Peyer's patch (tissue), 4 donors: ENCODE measurements at regions not wholly inside any gene's neighbourhood (a gene's known extent, or its start where the extent isn't known, plus 50 kb on each side); places are given as distances from the start of the nearest gene placed in this dataset.
A peak's percentile ranks its signal among the peaks of the same experiment; 100 is the strongest.

Experiments
- DNase-seq, 3 donors: peaks; one replicate each; pipeline ENCODE4 v3.0.0-alpha.2; 2017 to 2019
- H3K27ac ChIP-seq, 4 donors: fragments of 200-600 bp; sonication (generic); one replicate each; pipeline ENCODE4 v1.5.1; 2016 to 2019
- H3K27me3 ChIP-seq, 2 donors: fragments of 200-600 bp; sonication (generic); one replicate each; pipeline ENCODE4 v1.5.1; 2019
- H3K36me3 ChIP-seq, 3 donors: fragments of 200-600 bp; sonication (generic); one replicate each; pipeline ENCODE4 v1.5.1; 2016 to 2019
- H3K4me1 ChIP-seq, 4 donors: fragments of 200-600 bp; sonication (generic); one replicate each; pipeline ENCODE4 v1.5.1; 2016 to 2019
- H3K4me3 ChIP-seq, 4 donors: fragments of 200-600 bp; sonication (generic); 1 replicate in 3 of 4; 2 replicates in 1 of 4; pipeline ENCODE4 v1.5.1; 2016 to 2019; ENCODE audit warnings: mild to moderate bottlenecking in 1 of 4
- H3K9me3 ChIP-seq, 4 donors: fragments of 200-600 bp; sonication (generic); one replicate each; pipeline ENCODE4 v1.5.1; 2016 to 2019; ENCODE audit warnings: mild to moderate bottlenecking in 1 of 4
- POLR2A ChIP-seq, 2 donors: fragments of 450-650 bp; IDR thresholded peaks; one replicate each; pipeline ENCODE4 v1.5.1; 2017; ENCODE audit warnings: antibody characterized with exemption in 2 of 2, mild to moderate bottlenecking in 2 of 2, moderate library complexity in 2 of 2
- TF ChIP-seq, protein P1 (sequence below), 6 experiments: fragments of 450-650 bp in 4 of 6; fragments of 200-600 bp in 2 of 6; sonication (generic) in 1 of 6; IDR thresholded peaks; one replicate each; pipeline ENCODE4 v1.5.1; 2017 to 2019; ENCODE audit warnings: antibody characterized with exemption in 6 of 6, mild to moderate bottlenecking in 3 of 6, moderate library complexity in 1 of 6

DNA sequence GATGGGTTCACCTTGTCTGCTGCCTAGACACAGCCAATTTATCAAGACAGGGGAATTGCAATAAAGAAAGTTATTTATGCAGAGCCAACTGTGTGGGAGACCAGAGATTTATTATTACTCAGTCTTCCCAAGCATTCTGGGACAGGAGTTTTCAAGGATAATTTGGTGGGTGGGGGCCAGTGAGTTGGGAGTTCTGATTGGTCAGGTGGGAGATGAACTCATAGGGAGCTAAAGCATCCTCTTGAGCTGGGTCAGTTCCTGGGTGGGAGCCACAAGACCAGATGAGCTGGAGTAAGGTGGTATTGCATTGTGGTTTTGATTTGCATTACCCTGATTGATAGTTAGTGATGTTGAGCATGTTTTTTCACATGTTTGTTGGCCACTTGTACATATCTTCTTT, 86.1 kb downstream of the PRKAB2 start:
- Histone ChIP-seq H3K4me3 (no peak overlapping the region), H3K4me1 (peaks cover 0 to 9% (median 0%) of the 10 kb centered on the region in 4 donors), H3K9me3 (no peaks in the 10 kb centered on the region), H3K27me3 (peaks cover 0 to 6% of the 10 kb centered on the region in 2 donors), H3K27ac (no peak overlapping the region), H3K36me3 (no peaks in the 10 kb centered on the region)
- no peak for DNase-seq
- no peak for TF ChIP-seq POLR2A (IDR thresholded peaks at IDR 0.05)
- TF ChIP-seq, protein P1, sequence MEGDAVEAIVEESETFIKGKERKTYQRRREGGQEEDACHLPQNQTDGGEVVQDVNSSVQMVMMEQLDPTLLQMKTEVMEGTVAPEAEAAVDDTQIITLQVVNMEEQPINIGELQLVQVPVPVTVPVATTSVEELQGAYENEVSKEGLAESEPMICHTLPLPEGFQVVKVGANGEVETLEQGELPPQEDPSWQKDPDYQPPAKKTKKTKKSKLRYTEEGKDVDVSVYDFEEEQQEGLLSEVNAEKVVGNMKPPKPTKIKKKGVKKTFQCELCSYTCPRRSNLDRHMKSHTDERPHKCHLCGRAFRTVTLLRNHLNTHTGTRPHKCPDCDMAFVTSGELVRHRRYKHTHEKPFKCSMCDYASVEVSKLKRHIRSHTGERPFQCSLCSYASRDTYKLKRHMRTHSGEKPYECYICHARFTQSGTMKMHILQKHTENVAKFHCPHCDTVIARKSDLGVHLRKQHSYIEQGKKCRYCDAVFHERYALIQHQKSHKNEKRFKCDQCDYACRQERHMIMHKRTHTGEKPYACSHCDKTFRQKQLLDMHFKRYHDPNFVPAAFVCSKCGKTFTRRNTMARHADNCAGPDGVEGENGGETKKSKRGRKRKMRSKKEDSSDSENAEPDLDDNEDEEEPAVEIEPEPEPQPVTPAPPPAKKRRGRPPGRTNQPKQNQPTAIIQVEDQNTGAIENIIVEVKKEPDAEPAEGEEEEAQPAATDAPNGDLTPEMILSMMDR (IDR thresholded peaks at IDR 0.05), result no peak

DNA sequence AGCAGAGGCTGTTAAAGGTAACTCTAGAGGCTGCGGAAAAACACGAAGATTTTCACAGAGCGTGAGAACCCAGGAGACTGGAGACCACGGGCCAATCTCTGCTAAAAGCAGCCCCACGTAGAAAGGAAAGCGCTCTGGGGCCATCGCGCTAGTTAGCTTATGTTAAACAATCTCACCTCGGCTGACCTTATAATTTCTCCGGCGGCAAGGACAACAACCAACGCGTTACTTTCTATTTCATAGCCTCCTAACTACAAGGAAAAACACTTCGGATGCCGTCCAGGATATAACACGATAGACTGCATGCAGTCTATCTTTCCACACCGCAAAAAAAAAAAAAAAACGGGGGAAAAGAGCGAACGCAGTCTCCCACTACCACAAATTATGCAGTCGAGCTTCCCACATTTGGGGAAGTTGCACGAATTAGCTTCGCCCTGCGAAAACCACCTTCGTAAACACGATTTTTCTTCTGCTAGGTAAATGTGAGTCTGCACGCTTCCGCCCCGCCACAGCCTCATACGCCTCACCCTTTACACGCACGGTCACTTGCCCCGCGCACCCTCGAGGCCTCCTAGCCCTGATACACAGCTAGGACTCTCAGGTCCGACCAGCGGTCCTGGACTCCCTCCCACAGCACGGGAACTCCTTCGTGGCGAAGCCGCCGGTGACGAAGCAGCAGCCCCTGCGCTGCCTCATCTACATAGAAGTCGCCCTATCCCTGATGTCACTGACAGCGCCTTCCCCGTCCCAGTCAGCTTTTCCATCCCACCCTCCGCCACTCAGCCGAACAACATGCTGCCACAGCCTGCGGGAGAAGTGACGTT, 87.8 kb downstream of the PRKAB2 start:
- TF ChIP-seq POLR2A (IDR thresholded peaks at IDR 0.05), result peak in 1 of 2 donors; percentile 13
- TF ChIP-seq, protein P1 (IDR thresholded peaks at IDR 0.05), result no peak
- Histone ChIP-seq H3K36me3 (no peaks in the 10 kb centered on the region), H3K9me3 (no peaks in the 10 kb centered on the region), H3K27me3 (peaks cover 0 to 22% of the 10 kb centered on the region in 2 donors), H3K4me1 (peaks cover 0 to 22% (median 3%) of the 10 kb centered on the region in 4 donors), H3K27ac (peak overlapping the region in 3 of 4 donors; percentile 22 to 85 (median 71)), H3K4me3 (peak overlapping the region; percentile 32 to 53 (median 49))
- DNase-seq, result peak; percentile 70 to 82 (median 73)

DNA sequence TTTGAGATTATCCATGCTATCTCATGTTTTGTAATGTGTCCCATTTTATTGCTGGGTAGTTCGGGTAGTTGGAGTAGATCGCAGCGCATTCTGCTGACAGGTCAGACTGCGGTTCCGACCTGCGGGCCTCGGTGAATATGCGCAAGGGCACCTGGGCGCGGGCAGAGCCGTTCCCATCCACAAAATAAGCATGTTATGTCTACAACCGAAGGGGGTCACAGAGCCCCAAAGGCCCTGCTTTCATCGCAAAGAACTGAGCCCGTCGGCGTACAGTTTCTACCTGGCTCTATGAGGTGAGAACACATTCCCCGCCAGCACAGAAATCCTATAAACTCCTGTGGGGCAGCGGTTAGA, 88.4 kb downstream of the PRKAB2 start:
- TF ChIP-seq, protein P1 (IDR thresholded peaks at IDR 0.05), result no peak
- no peak for TF ChIP-seq POLR2A (IDR thresholded peaks at IDR 0.05)
- Histone ChIP-seq H3K9me3 (no peaks in the 10 kb centered on the region), H3K27ac (peak overlapping the region in 3 of 4 donors; percentile 22 to 85 (median 71)), H3K27me3 (peaks cover 0 to 28% of the 10 kb centered on the region in 2 donors), H3K4me3 (peak overlapping the region; percentile 32 to 53 (median 49)), H3K36me3 (no peaks in the 10 kb centered on the region), H3K4me1 (peaks cover 0 to 28% (median 3%) of the 10 kb centered on the region in 4 donors)
- DNase-seq, result peak in 2 of 3 donors; percentile 18 to 49

DNA sequence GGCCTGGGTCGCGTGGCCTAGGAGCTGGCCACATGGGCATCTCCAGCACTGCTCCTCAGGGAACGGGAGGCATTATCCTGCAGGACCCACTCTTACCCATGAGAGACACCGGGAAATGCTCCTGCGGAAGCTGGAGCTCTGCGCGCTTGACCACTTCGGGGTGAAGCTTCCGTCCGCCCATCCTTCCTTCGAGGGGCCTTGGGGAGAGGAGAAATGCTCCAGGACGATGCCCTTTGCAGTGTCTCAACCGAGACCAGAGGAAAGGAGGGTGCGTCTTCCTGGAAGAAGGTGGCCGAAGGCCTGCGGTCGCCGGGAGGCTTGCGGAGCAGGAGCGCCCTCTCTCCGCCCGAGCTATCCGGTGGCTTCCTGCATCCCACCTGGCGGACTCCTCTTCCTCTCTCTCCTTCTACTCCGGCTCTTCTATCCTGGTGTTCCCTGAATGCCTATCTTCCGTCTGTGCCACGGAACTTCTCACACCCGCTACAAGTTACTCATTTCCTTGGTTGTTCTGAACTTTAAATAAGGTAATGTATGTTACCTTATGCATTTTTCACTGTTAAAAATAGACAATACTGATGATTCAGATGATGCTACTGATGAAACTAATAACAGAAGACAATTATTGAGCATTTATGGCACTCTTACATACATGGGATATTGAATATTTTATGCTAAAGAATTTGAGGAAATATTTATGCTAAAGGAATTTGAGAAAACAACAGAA, 91.4 kb downstream of the PRKAB2 start:
- DNase-seq, result no peak
- Histone ChIP-seq H3K4me3 (peak overlapping the region in 2 of 4 donors; percentile 20 to 50), H3K9me3 (no peaks in the 10 kb centered on the region), H3K4me1 (peaks cover 0 to 30% (median 3%) of the 10 kb centered on the region in 4 donors), H3K36me3 (no peaks in the 10 kb centered on the region), H3K27ac (peak overlapping the region in 1 of 4 donors; percentile 59), H3K27me3 (peaks cover 0 to 46% of the 10 kb centered on the region in 2 donors)
- TF ChIP-seq, protein P1 (IDR thresholded peaks at IDR 0.05), result no peak
- no peak for TF ChIP-seq POLR2A (IDR thresholded peaks at IDR 0.05)

DNA sequence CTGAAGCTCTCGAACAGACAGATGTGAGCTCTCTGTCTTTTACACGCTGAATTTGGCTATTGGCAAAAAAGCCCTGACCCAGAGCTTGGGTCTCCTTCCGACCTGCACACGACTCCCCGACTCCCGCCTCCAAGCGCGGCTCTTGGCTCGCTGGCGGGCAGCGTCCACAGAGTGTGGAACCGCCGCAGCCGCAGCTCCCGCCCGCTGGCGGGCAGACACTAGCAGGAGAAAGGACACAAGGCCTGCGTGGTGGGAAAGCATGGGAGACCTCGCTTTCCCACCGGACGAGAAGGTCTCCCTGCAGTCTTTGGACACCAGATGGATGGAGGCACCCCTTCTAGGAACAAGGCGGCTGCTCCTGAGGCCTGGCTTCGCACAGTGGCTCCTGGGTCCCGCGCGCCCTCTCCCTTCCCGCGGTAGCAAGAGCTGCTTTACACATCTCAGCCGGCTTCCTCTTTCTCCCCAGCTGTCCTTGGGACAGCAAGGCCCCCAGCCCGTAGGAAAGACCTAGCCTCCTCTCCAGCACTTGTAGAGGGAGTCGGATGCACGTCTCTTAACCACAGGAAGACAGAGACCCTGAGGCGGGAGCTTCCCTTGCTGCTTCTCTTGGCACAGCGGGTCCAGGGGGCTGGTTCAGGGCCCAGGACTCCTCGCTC, 92.1 kb downstream of the PRKAB2 start:
- peak in 1 of 3 donors; percentile 51 for DNase-seq

More for the DNA sequence above, 92.1 kb downstream of the PRKAB2 start:
- TF ChIP-seq, protein P1 (IDR thresholded peaks at IDR 0.05), result no peak
- no peak for TF ChIP-seq POLR2A (IDR thresholded peaks at IDR 0.05)
- Histone ChIP-seq H3K36me3 (no peaks in the 10 kb centered on the region), H3K27me3 (peaks cover 0 to 46% of the 10 kb centered on the region in 2 donors), H3K4me3 (peak overlapping the region in 2 of 4 donors; percentile 20 to 50), H3K9me3 (no peaks in the 10 kb centered on the region), H3K4me1 (peaks cover 0 to 30% (median 3%) of the 10 kb centered on the region in 4 donors), H3K27ac (peak overlapping the region in 1 of 4 donors; percentile 59)
